HL-60 (cell line): ENCODE measurements at regions not wholly inside any gene's neighbourhood (a gene's known extent, or its start where the extent isn't known, plus 50 kb on each side); places are given as distances from the start of the nearest gene placed in this dataset.

Source experiments
- CTCF ChIP-seq: IDR thresholded peaks from one replicate; pipeline ENCODE4 v1.5.1; 2011; ENCODE audit warnings: low read length, control low read depth, inconsistent platforms; ENCODE audit not compliant: insufficient read depth
- GABPA ChIP-seq: IDR thresholded peaks from 2 replicates; pipeline ENCODE4 v1.6.1; 2012; ENCODE audit warnings: low read depth
- POLR2AphosphoS5 ChIP-seq: IDR thresholded peaks from 2 replicates; pipeline ENCODE4 v1.6.1; 2012; ENCODE audit warnings: low read depth
- REST ChIP-seq: IDR thresholded peaks from 2 replicates; pipeline ENCODE4 v1.6.1; 2012; ENCODE audit warnings: low read depth; ENCODE audit not compliant: insufficient replicate concordance
- SPI1 ChIP-seq: IDR thresholded peaks from 2 replicates; pipeline ENCODE4 v1.6.1; 2012; ENCODE audit warnings: low read depth, mild to moderate bottlenecking, borderline replicate concordance

DNA sequence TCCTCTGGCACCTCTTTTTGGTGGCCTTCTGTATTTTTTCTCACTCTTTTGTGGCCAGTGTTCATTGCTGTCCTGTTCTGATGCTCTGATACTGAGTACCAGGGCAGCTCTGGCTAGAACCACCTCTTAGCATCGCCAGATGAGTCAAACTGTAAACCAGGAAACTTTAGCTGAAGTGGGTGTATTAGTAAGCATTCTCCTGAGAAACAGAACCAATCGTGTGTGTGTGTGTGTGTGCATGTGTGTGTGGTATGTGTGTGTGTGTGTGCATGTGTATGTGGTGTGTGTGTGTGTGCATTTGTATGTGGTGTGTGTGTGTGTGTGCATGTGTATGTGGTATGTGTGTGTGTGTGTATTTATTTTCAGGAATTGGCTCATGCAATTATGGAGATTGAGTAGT lies 166.3 kb upstream of the SKOR2 start:
- TF ChIP-seq CTCF (no peak), SPI1 (no peak), POLR2AphosphoS5 (no peak), REST (no peak), GABPA (no peak)
